ENCODE measurements at regions not wholly inside any gene's neighbourhood (a gene's known extent, or its start where the extent isn't known, plus 50 kb on each side); places are given as distances from the start of the nearest gene placed in this dataset.

DNA sequence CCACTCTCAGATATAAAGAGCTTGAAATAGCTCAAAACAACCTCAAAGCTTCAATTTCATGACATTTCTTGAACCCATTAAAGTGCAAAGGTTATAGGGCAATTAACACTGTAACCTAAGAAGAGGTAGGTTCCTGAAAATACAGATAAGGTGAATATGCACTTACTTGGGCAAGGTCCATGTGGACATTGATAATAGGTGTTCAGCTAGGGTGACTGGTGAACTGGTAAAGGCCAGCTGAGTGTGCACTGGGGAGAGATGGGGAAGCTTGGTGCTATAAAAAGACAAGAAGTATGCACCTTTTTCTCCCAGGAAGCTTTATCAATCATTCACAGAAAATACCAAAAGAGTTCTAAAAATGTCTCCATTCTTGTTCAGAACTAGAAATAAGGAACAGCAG is 418.6 kb downstream of the SLC16A7 start:
- H3K4me1 Mint-ChIP-seq: no peaks in the 10 kb centered on the region
- H3K4me1 ChIP-seq (ENCODE audit: control insufficient read depth in 2 of 2, insufficient read depth in 2 of 2, low read length in 2 of 2): no peaks in the 10 kb centered on the region
- no peaks in the 10 kb centered on the region for H3K36me3 ChIP-seq (ENCODE audit: control insufficient read depth in 2 of 3, insufficient read depth in 3 of 3, low read length in 3 of 3)
- H3K4me3 Mint-ChIP-seq: no peak overlapping the region
- DNase-seq (no peak), ATAC-seq (no peak)
- H3K27ac Mint-ChIP-seq: no peak overlapping the region
- intact Hi-C loops (cut with micrococcal nuclease): no loop called here
- no peak overlapping the region for H3K27ac ChIP-seq (ENCODE audit: low read depth, low read length)
- H3K27me3 ChIP-seq (ENCODE audit: control insufficient read depth in 2 of 2, insufficient read depth in 2 of 2, low read length in 2 of 2): no peaks in the 10 kb centered on the region
- no peaks in the 10 kb centered on the region for H3K27me3 Mint-ChIP-seq
- H3K9me3 Mint-ChIP-seq: peaks cover 0 to 8% (median 3%) of the 10 kb centered on the region in 11 donors
- CTCF ChIA-PET: no interaction called here
- no peaks in the 10 kb centered on the region for H3K36me3 Mint-ChIP-seq
- no peaks in the 10 kb centered on the region for H3K9me3 ChIP-seq (ENCODE audit: control insufficient read depth in 2 of 3, low read length in 3 of 3)
- no peak overlapping the region for H3K4me3 ChIP-seq (ENCODE audit: low read length)
- POLR2A ChIA-PET: no interaction called here

DNA sequence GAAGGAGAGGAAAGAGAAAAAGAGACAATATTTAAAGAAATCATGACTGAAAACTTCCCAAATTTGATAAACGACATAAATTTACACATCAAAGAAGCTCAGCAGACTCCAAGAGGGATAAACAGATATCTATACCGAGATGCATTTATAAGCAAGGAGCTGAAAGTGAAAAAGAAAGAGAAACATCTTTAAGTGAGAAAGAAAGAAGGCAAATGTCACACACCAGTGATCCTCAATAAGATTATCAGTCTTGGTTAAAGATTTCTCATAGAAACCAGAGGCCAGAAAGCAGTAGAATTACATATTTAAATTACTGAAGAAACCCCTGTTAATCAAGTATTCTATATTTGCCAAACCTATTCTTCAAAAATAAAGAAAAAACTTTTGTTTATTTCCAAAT is 424.2 kb downstream of the SLC16A7 start:
- CTCF ChIA-PET: no interaction called here
- Mint-ChIP-seq H3K4me1 (no peaks in the 10 kb centered on the region), H3K36me3 (no peaks in the 10 kb centered on the region)

DNA sequence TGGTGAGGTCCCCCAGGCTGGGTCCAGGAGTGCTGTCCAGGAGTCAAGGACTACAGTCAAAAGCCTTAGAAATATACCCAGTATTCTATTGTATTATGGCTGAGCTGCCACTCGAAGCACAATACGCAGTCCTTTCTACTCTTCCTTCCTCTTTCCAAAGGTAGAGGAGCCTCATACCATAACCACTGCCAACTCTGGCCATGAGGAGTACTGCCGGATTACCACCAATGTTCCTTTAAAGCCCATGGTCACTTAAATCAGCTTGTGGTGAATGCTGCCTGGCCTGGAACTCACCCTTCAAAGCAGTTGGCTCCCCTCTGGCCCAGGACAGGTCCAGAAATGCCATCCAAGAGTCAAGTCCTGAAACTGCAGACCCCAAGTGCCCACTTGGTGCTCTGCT is 425.4 kb downstream of the SLC16A7 start:
- CTCF ChIA-PET: no interaction called here
- Mint-ChIP-seq H3K36me3 (no peaks in the 10 kb centered on the region), H3K27me3 (no peaks in the 10 kb centered on the region), H3K4me1 (no peaks in the 10 kb centered on the region), H3K9me3 (peaks cover 0 to 9% (median 3%) of the 10 kb centered on the region in 11 donors), H3K27ac (no peak overlapping the region), H3K4me3 (no peak overlapping the region)
- no peak overlapping the region for H3K4me3 ChIP-seq (ENCODE audit: low read length)
- H3K9me3 ChIP-seq (ENCODE audit: control insufficient read depth in 2 of 3, low read length in 3 of 3): no peaks in the 10 kb centered on the region
- H3K27ac ChIP-seq (ENCODE audit: low read depth, low read length): no peak overlapping the region
- DNase-seq (no peak), ATAC-seq (no peak)
- no peaks in the 10 kb centered on the region for H3K36me3 ChIP-seq (ENCODE audit: control insufficient read depth in 2 of 3, insufficient read depth in 3 of 3, low read length in 3 of 3)
- no peaks in the 10 kb centered on the region for H3K4me1 ChIP-seq (ENCODE audit: control insufficient read depth in 2 of 2, insufficient read depth in 2 of 2, low read length in 2 of 2)
- H3K27me3 ChIP-seq (ENCODE audit: control insufficient read depth in 2 of 2, insufficient read depth in 2 of 2, low read length in 2 of 2): no peaks in the 10 kb centered on the region
- intact Hi-C loops (cut with micrococcal nuclease): no loop called here
- POLR2A ChIA-PET: no interaction called here

More for the DNA sequence above, 424.2 kb downstream of the SLC16A7 start:
- Mint-ChIP-seq H3K9me3 (peaks cover 0 to 8% (median 3%) of the 10 kb centered on the region in 11 donors), H3K4me3 (no peak overlapping the region), H3K27ac (no peak overlapping the region), H3K27me3 (no peaks in the 10 kb centered on the region)
- DNase-seq: no peak
- POLR2A ChIA-PET: no interaction called here
- H3K36me3 ChIP-seq (ENCODE audit: control insufficient read depth in 2 of 3, insufficient read depth in 3 of 3, low read length in 3 of 3): no peaks in the 10 kb centered on the region
- no peak overlapping the region for H3K27ac ChIP-seq (ENCODE audit: low read depth, low read length)
- no peak for ATAC-seq
- H3K9me3 ChIP-seq (ENCODE audit: control insufficient read depth in 2 of 3, low read length in 3 of 3): no peaks in the 10 kb centered on the region
- no peak overlapping the region for H3K4me3 ChIP-seq (ENCODE audit: low read length)
- H3K27me3 ChIP-seq (ENCODE audit: control insufficient read depth in 2 of 2, insufficient read depth in 2 of 2, low read length in 2 of 2): no peaks in the 10 kb centered on the region
- no peaks in the 10 kb centered on the region for H3K4me1 ChIP-seq (ENCODE audit: control insufficient read depth in 2 of 2, insufficient read depth in 2 of 2, low read length in 2 of 2)
- intact Hi-C loops (cut with micrococcal nuclease): no loop called here

DNA sequence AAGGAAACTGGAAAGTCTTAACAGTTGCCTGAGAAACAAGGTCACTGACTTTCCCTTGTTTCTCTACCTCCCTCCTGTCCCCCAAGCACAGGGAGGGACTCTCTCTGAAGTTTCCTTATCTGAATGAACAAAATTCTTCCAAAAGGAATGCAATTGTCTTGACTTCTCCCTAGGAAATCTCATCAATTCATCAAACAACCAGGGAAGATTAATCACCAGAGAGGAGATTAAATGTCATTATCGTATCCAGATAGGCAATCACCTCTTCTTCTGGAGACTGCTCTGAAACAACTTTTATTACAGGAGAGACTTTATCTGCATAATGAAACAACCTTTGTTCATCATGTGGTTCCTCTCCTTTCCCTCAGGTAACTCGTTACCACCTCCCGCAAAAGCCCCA is 431.4 kb downstream of the SLC16A7 start:
- H3K4me3 Mint-ChIP-seq: no peak overlapping the region
- intact Hi-C loops (cut with micrococcal nuclease): no loop called here
- no peaks in the 10 kb centered on the region for H3K9me3 ChIP-seq (ENCODE audit: control insufficient read depth in 2 of 3, low read length in 3 of 3)
- H3K4me1 ChIP-seq (ENCODE audit: control insufficient read depth in 2 of 2, insufficient read depth in 2 of 2, low read length in 2 of 2): no peaks in the 10 kb centered on the region
- no peak overlapping the region for H3K27ac Mint-ChIP-seq
- H3K4me1 Mint-ChIP-seq: no peaks in the 10 kb centered on the region
- ChIA-PET POLR2A (no interaction called here), CTCF (no interaction called here)
- H3K27me3 Mint-ChIP-seq: no peaks in the 10 kb centered on the region
- DNase-seq (no peak), ATAC-seq (no peak)
- H3K36me3 ChIP-seq (ENCODE audit: control insufficient read depth in 2 of 3, insufficient read depth in 3 of 3, low read length in 3 of 3): no peaks in the 10 kb centered on the region
- H3K27ac ChIP-seq (ENCODE audit: low read depth, low read length): no peak overlapping the region
- no peaks in the 10 kb centered on the region for H3K36me3 Mint-ChIP-seq
- H3K4me3 ChIP-seq (ENCODE audit: low read length): no peak overlapping the region
- no peaks in the 10 kb centered on the region for H3K27me3 ChIP-seq (ENCODE audit: control insufficient read depth in 2 of 2, insufficient read depth in 2 of 2, low read length in 2 of 2)
- peaks cover 0 to 5% (median 0%) of the 10 kb centered on the region in 11 donors for H3K9me3 Mint-ChIP-seq

DNA sequence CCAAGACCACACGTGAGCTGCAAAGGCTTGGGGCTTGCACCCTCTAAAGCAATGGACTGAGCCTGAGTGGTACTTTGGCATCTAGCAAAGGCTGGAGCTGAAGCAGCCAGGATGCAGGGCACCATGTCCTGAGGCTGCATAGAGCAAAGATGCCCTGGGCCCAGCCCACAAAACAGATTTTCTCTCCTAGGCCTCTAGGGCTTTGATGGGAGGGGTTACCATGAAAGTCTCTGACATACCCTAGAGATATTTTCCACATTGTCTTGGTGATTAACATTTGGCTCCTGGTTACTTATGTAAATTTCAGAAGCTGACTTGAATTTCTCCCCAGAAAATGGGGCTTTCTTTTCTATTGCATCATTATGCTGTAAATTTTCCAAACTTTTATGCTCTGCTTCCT is 438.3 kb downstream of the SLC16A7 start:
- Mint-ChIP-seq H3K9me3 (peaks cover 2 to 22% (median 8%) of the 10 kb centered on the region in 11 donors), H3K4me3 (no peak overlapping the region), H3K27ac (no peak overlapping the region), H3K36me3 (no peaks in the 10 kb centered on the region), H3K27me3 (no peaks in the 10 kb centered on the region), H3K4me1 (no peaks in the 10 kb centered on the region)
- intact Hi-C loops (cut with micrococcal nuclease): no loop called here
- no peaks in the 10 kb centered on the region for H3K36me3 ChIP-seq (ENCODE audit: control insufficient read depth in 2 of 3, insufficient read depth in 3 of 3, low read length in 3 of 3)
- H3K27me3 ChIP-seq (ENCODE audit: control insufficient read depth in 2 of 2, insufficient read depth in 2 of 2, low read length in 2 of 2): no peaks in the 10 kb centered on the region
- H3K4me3 ChIP-seq (ENCODE audit: low read length): no peak overlapping the region
- ChIA-PET POLR2A (no interaction called here), CTCF (no interaction called here)
- no peak overlapping the region for H3K27ac ChIP-seq (ENCODE audit: low read depth, low read length)
- H3K4me1 ChIP-seq (ENCODE audit: control insufficient read depth in 2 of 2, insufficient read depth in 2 of 2, low read length in 2 of 2): no peaks in the 10 kb centered on the region
- DNase-seq (no peak), ATAC-seq (no peak)
- peaks cover 0 to 6% (median 0%) of the 10 kb centered on the region in 3 experiments for H3K9me3 ChIP-seq (ENCODE audit: control insufficient read depth in 2 of 3, low read length in 3 of 3)

DNA sequence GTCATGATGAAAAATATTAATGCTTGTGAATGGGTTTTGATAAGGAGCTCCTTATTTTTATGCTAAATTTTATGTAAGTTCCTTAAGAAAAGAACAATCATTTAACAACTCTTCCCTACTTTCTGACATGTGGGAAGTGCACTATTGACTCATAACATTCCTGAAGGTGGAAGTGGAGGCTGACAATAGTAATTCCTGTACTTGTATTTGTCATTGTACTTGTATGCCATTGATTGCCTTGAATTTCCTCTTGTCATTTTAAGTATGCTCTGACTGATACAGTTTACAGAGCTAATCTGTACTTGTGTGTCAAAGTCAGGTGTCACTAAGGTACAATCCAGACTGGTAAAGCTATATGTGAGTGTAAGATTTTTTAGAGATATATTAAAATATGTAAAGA is 440.0 kb downstream of the SLC16A7 start:
- Histone ChIP-seq H3K36me3 (ENCODE audit: control insufficient read depth in 2 of 3, insufficient read depth in 3 of 3, low read length in 3 of 3) (no peaks in the 10 kb centered on the region), H3K4me3 (ENCODE audit: low read length) (no peak overlapping the region), H3K27me3 (ENCODE audit: control insufficient read depth in 2 of 2, insufficient read depth in 2 of 2, low read length in 2 of 2) (no peaks in the 10 kb centered on the region), H3K4me1 (ENCODE audit: control insufficient read depth in 2 of 2, insufficient read depth in 2 of 2, low read length in 2 of 2) (no peaks in the 10 kb centered on the region), H3K9me3 (ENCODE audit: control insufficient read depth in 2 of 3, low read length in 3 of 3) (peaks cover 0 to 6% (median 0%) of the 10 kb centered on the region in 3 experiments), H3K27ac (ENCODE audit: low read depth, low read length) (no peak overlapping the region)
- POLR2A ChIA-PET: no interaction called here
- H3K4me1 Mint-ChIP-seq: no peaks in the 10 kb centered on the region
- peaks cover 2 to 22% (median 6%) of the 10 kb centered on the region in 11 donors for H3K9me3 Mint-ChIP-seq
- intact Hi-C loops (cut with micrococcal nuclease): no loop called here
- H3K4me3 Mint-ChIP-seq: no peak overlapping the region
- no peaks in the 10 kb centered on the region for H3K36me3 Mint-ChIP-seq
- CTCF ChIA-PET: no interaction called here
- H3K27ac Mint-ChIP-seq: no peak overlapping the region
- ATAC-seq (no peak), DNase-seq (no peak)
- H3K27me3 Mint-ChIP-seq: no peaks in the 10 kb centered on the region

DNA sequence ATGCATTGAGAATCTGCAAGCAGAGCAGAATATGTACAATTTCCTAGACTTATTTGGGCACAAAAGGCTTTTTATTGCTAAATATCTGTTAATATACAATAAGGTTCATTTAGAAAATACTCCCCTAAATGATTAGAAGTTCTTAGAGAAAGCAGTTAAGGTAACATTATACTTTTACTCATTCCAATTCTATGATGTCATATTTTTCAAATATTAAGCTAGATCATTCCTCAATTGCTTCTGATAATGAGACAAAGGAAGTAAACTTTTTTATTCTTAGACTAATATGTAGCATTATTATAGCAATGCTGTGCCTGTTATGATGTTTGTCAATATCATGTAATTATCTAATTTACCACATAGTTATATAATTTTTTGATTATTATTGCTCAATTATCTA is 447.0 kb downstream of the SLC16A7 start:
- CTCF ChIA-PET: no interaction called here
- Mint-ChIP-seq H3K36me3 (no peaks in the 10 kb centered on the region), H3K27me3 (peaks cover 0 to 6% (median 0%) of the 10 kb centered on the region in 5 donors), H3K4me3 (no peak overlapping the region), H3K27ac (no peak overlapping the region), H3K9me3 (peaks cover 0 to 14% (median 0%) of the 10 kb centered on the region in 11 donors), H3K4me1 (no peaks in the 10 kb centered on the region)
- Histone ChIP-seq H3K36me3 (ENCODE audit: control insufficient read depth in 2 of 3, insufficient read depth in 3 of 3, low read length in 3 of 3) (no peaks in the 10 kb centered on the region), H3K4me1 (ENCODE audit: control insufficient read depth in 2 of 2, insufficient read depth in 2 of 2, low read length in 2 of 2) (no peaks in the 10 kb centered on the region), H3K9me3 (ENCODE audit: control insufficient read depth in 2 of 3, low read length in 3 of 3) (no peaks in the 10 kb centered on the region), H3K4me3 (ENCODE audit: low read length) (no peak overlapping the region), H3K27me3 (ENCODE audit: control insufficient read depth in 2 of 2, insufficient read depth in 2 of 2, low read length in 2 of 2) (no peaks in the 10 kb centered on the region), H3K27ac (ENCODE audit: low read depth, low read length) (no peak overlapping the region)
- POLR2A ChIA-PET: no interaction called here
- ATAC-seq (no peak), DNase-seq (no peak)
- intact Hi-C loops (cut with micrococcal nuclease): no loop called here

Data from naive thymus-derived CD4-positive, alpha-beta T cell (primary cell).